ENCODE measurements at regions not wholly inside any gene's neighbourhood (a gene's known extent, or its start where the extent isn't known, plus 50 kb on each side); places are given as distances from the start of the nearest gene placed in this dataset.

DNA sequence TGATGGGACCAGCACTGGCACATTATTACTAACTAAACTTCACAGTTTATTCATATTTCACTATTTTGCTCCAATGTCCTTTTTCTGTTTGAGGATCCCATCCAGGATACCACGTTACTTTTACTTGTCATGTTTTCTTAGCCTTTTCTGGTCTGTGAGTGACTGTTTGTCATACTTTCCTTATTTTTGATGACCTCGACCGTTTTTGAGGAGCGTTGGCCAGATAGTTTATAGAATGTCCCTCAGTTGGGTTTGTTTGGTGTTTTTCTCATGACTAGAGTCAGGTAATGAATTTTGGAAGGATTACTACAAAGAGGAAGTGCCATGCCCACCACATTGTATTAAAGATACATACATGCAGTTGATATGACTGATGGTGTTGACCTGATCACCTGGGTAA is 199.4 kb upstream of the CCND2 start:
- no peaks in the 10 kb centered on the region for H3K36me3 ChIP-seq (replicated peaks in 1 of 2; ENCODE audit: control insufficient read depth in 1 of 2, insufficient read depth in 2 of 2, low read length in 2 of 2)
- WGBS (ENCODE audit: insufficient coverage), result 100% methylated on average over 1 of the region's 4 CpGs
- intact Hi-C loops (cut with micrococcal nuclease), result no loop called here
- Mint-ChIP-seq H3K4me3 (no peak overlapping the region), H3K27ac (no peak overlapping the region), H3K27me3 (ENCODE audit: low read depth in 3 of 3) (peaks cover 0 to 5% (median 3%) of the 10 kb centered on the region in 3 donors), H3K4me1 (no peaks in the 10 kb centered on the region), H3K9me3 (peaks cover 0 to 7% (median 4%) of the 10 kb centered on the region in 7 donors), H3K36me3 (no peaks in the 10 kb centered on the region)
- no peaks in the 10 kb centered on the region for H4K20me1 ChIP-seq (ENCODE audit: insufficient read depth, low read length)
- H3K27ac ChIP-seq (ENCODE audit: low read depth in 1 of 2, low read length in 2 of 2), result no peak overlapping the region
- DNase-seq, result no peak
- no peaks in the 10 kb centered on the region for H3K4me1 ChIP-seq (ENCODE audit: control insufficient read depth in 1 of 2, insufficient read depth in 2 of 2, low read length in 2 of 2)
- TF ChIP-seq, protein P1, sequence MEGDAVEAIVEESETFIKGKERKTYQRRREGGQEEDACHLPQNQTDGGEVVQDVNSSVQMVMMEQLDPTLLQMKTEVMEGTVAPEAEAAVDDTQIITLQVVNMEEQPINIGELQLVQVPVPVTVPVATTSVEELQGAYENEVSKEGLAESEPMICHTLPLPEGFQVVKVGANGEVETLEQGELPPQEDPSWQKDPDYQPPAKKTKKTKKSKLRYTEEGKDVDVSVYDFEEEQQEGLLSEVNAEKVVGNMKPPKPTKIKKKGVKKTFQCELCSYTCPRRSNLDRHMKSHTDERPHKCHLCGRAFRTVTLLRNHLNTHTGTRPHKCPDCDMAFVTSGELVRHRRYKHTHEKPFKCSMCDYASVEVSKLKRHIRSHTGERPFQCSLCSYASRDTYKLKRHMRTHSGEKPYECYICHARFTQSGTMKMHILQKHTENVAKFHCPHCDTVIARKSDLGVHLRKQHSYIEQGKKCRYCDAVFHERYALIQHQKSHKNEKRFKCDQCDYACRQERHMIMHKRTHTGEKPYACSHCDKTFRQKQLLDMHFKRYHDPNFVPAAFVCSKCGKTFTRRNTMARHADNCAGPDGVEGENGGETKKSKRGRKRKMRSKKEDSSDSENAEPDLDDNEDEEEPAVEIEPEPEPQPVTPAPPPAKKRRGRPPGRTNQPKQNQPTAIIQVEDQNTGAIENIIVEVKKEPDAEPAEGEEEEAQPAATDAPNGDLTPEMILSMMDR (IDR thresholded peaks at IDR 0.05), result no peak
- H3K9ac ChIP-seq (ENCODE audit: insufficient read depth, low read length, poor library complexity, severe bottlenecking), result no peak overlapping the region
- no peaks in the 10 kb centered on the region for H3K79me2 ChIP-seq (ENCODE audit: insufficient read depth, low read length)
- no peak overlapping the region for H3K4me2 ChIP-seq (replicated peaks; ENCODE audit: extremely low read depth, low read length, poor library complexity, severe bottlenecking)
- no peak overlapping the region for H2AFZ ChIP-seq (ENCODE audit: insufficient read depth, low read depth, low read length, poor library complexity, severe bottlenecking)
- H3K4me3 ChIP-seq (replicated peaks in 1 of 3; ENCODE audit: low read depth in 2 of 3, low read length in 3 of 3), result no peak overlapping the region
- no peaks in the 10 kb centered on the region for H3K9me3 ChIP-seq (replicated peaks in 1 of 2; ENCODE audit: control insufficient read depth in 1 of 2, insufficient read depth in 1 of 2, low read length in 2 of 2)
- no peaks in the 10 kb centered on the region for H3K27me3 ChIP-seq (ENCODE audit: control insufficient read depth in 2 of 2, insufficient read depth in 2 of 2, low read length in 2 of 2)

DNA sequence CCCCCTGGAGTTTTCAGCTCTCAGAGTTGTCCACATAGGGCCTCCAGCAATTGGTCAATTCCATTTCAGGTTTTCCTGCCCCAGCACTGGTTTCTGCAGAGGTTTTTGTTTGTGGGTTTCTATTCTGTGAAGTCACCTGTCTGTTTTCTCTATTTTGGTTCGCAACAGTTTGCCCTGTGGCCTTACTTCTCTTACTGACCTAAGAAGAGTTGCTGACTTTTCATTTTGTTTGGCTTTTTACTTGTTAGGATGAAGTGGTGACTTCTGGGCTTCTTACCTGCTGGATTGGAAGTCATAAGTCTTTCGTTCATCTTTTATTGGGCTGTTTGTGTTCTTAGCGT is 196.4 kb upstream of the PARP11 start:
- H3K9me3 Mint-ChIP-seq, result peaks cover 0 to 2% (median 0%) of the 10 kb centered on the region in 7 donors
- intact Hi-C loops (cut with micrococcal nuclease), result no loop called here
- Histone ChIP-seq H2AFZ (ENCODE audit: insufficient read depth, low read depth, low read length, poor library complexity, severe bottlenecking) (no peak overlapping the region), H3K9ac (ENCODE audit: insufficient read depth, low read length, poor library complexity, severe bottlenecking) (no peak overlapping the region), H3K27me3 (ENCODE audit: control insufficient read depth in 2 of 2, insufficient read depth in 2 of 2, low read length in 2 of 2) (no peaks in the 10 kb centered on the region), H3K36me3 (replicated peaks in 1 of 2; ENCODE audit: control insufficient read depth in 1 of 2, insufficient read depth in 2 of 2, low read length in 2 of 2) (no peaks in the 10 kb centered on the region), H4K20me1 (ENCODE audit: insufficient read depth, low read length) (no peaks in the 10 kb centered on the region), H3K4me1 (ENCODE audit: control insufficient read depth in 1 of 2, insufficient read depth in 2 of 2, low read length in 2 of 2) (no peaks in the 10 kb centered on the region), H3K4me3 (replicated peaks in 1 of 3; ENCODE audit: low read depth in 2 of 3, low read length in 3 of 3) (no peak overlapping the region), H3K79me2 (ENCODE audit: insufficient read depth, low read length) (no peaks in the 10 kb centered on the region), H3K9me3 (replicated peaks in 1 of 2; ENCODE audit: control insufficient read depth in 1 of 2, insufficient read depth in 1 of 2, low read length in 2 of 2) (no peaks in the 10 kb centered on the region), H3K4me2 (replicated peaks; ENCODE audit: extremely low read depth, low read length, poor library complexity, severe bottlenecking) (no peak overlapping the region), H3K27ac (ENCODE audit: low read depth in 1 of 2, low read length in 2 of 2) (no peak overlapping the region)
- H3K4me1 Mint-ChIP-seq, result no peaks in the 10 kb centered on the region
- no CpG with 5 or more reads among the region's 3 CpGs for WGBS (ENCODE audit: insufficient coverage)
- no peak for DNase-seq
- H3K36me3 Mint-ChIP-seq, result no peaks in the 10 kb centered on the region
- no peak overlapping the region for H3K4me3 Mint-ChIP-seq
- H3K27me3 Mint-ChIP-seq (ENCODE audit: low read depth in 3 of 3), result peaks cover 0 to 2% (median 2%) of the 10 kb centered on the region in 3 donors
- H3K27ac Mint-ChIP-seq, result no peak overlapping the region
- TF ChIP-seq, protein P1 (IDR thresholded peaks at IDR 0.05), result no peak
